Lung (tissue), 11 donors: ENCODE measurements at regions not wholly inside any gene's neighbourhood (a gene's known extent, or its start where the extent isn't known, plus 50 kb on each side); places are given as distances from the start of the nearest gene placed in this dataset.

Source experiments
- ATAC-seq: fragments of 200-7000 bp; cut with Tn5 transposase; one replicate; pipeline ENCODE4 v1.9.1; 2020; ENCODE audit warnings: moderate number of reproducible peaks; ENCODE audit not compliant: insufficient read depth, low FRiP score
- DNase-seq, 3 donors: peaks; one replicate each; pipeline ENCODE4 v3.0.0-alpha.2; 2013 to 2017
- H3K27ac ChIP-seq, 2 donors: one replicate each; pipeline ENCODE4 v1.5.1; 2013; ENCODE audit warnings: mild to moderate bottlenecking in 2 of 2, moderate library complexity in 2 of 2, control low read depth in 1 of 2, inconsistent platforms in 1 of 2, low read depth in 1 of 2, low read length in 1 of 2
- H3K27me3 ChIP-seq, 3 donors: one replicate each; pipeline ENCODE4 v1.5.1; 2013; ENCODE audit warnings: low read length in 2 of 3; ENCODE audit not compliant: control insufficient read depth in 3 of 3, insufficient read depth in 3 of 3
- H3K36me3 ChIP-seq, 4 donors: one replicate each; pipeline ENCODE4 v1.5.1; 2013; ENCODE audit warnings: low read length in 4 of 4, mild to moderate bottlenecking in 1 of 4, moderate library complexity in 1 of 4; ENCODE audit not compliant: control insufficient read depth in 4 of 4, insufficient read depth in 4 of 4
- H3K4me1 ChIP-seq, 5 donors: one replicate each; pipeline ENCODE4 v1.5.1; 2013; ENCODE audit warnings: low read length in 5 of 5, mild to moderate bottlenecking in 2 of 5, moderate library complexity in 1 of 5; ENCODE audit not compliant: control insufficient read depth in 5 of 5, insufficient read depth in 5 of 5
- H3K4me3 ChIP-seq: one replicate; pipeline ENCODE4 v1.5.1; 2013; ENCODE audit warnings: mild to moderate bottlenecking, control low read depth, moderate library complexity
- H3K9ac ChIP-seq, 2 donors: one replicate each; pipeline ENCODE4 v1.5.1; 2013; ENCODE audit warnings: low read length in 2 of 2, control low read depth in 1 of 2; ENCODE audit not compliant: insufficient read depth in 1 of 2
- H3K9me3 ChIP-seq, 4 donors: one replicate each; pipeline ENCODE4 v1.5.1; 2013; ENCODE audit warnings: low read length in 3 of 4, mild to moderate bottlenecking in 1 of 4, moderate library complexity in 1 of 4; ENCODE audit not compliant: control insufficient read depth in 4 of 4, insufficient read depth in 3 of 4
- WGBS, 2 donors: extraction: QIAGEN DNeasy Blood & Tissue Kit; methylation state at CpG; one replicate each; pipeline ENCODE4 v1.1.7; 2013; 5-methylcytosine and 5-hydroxymethylcytosine counted together
- TF ChIP-seq, protein P1 (sequence below): IDR thresholded peaks from 2 replicates; pipeline ENCODE4 v1.5.1; 2012; ENCODE audit warnings: mild to moderate bottlenecking; ENCODE audit errors: control extremely low read depth, extremely low read depth
- donor health status: control.
- donor health status: control.
- donor health status: Bipolar disorder and iron deficiency.
- donor health status: healthy.
- donor health status: DM: yes; HTN: yes; CAD: no.

DNA sequence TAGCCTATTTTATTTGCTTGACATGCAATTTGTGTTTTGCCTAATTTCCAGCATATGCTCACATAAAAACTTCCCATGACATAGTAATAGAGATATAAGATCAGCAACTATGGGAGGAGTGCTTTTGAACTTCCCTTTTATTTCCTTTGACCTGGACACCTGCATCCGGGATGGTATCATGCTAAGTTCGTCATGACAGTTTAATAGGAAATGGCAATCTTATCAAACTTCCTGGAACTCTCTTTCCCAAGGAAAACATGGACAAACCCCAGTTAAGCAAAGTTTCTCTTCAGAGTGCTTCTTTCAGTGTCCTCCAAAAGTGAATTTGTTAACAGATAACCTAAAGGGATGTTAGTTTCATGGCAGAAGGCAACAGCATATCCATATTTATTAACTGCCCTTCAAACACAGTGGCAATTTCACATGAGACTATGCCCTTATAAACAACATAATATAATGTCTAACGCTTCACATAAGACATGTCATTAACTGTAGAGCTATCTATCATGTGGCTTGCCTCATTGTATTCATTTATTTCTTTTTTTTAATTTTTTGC, 474.7 kb upstream of the SEMA3A start:
- Histone ChIP-seq H3K9ac (no peak overlapping the region), H3K4me1 (peaks cover 0 to 11% (median 3%) of the 10 kb centered on the region in 5 donors), H3K4me3 (no peak overlapping the region), H3K27me3 (no peaks in the 10 kb centered on the region), H3K9me3 (no peaks in the 10 kb centered on the region), H3K36me3 (no peaks in the 10 kb centered on the region), H3K27ac (no peak overlapping the region)
- DNase-seq (peak in 1 of 3 donors; percentile 27), ATAC-seq (no peak)
- WGBS, 2 donors = 46 to 48% methylated on average over 3 of the region's 3 CpGs
- TF ChIP-seq, protein P1, sequence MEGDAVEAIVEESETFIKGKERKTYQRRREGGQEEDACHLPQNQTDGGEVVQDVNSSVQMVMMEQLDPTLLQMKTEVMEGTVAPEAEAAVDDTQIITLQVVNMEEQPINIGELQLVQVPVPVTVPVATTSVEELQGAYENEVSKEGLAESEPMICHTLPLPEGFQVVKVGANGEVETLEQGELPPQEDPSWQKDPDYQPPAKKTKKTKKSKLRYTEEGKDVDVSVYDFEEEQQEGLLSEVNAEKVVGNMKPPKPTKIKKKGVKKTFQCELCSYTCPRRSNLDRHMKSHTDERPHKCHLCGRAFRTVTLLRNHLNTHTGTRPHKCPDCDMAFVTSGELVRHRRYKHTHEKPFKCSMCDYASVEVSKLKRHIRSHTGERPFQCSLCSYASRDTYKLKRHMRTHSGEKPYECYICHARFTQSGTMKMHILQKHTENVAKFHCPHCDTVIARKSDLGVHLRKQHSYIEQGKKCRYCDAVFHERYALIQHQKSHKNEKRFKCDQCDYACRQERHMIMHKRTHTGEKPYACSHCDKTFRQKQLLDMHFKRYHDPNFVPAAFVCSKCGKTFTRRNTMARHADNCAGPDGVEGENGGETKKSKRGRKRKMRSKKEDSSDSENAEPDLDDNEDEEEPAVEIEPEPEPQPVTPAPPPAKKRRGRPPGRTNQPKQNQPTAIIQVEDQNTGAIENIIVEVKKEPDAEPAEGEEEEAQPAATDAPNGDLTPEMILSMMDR = no peak

DNA sequence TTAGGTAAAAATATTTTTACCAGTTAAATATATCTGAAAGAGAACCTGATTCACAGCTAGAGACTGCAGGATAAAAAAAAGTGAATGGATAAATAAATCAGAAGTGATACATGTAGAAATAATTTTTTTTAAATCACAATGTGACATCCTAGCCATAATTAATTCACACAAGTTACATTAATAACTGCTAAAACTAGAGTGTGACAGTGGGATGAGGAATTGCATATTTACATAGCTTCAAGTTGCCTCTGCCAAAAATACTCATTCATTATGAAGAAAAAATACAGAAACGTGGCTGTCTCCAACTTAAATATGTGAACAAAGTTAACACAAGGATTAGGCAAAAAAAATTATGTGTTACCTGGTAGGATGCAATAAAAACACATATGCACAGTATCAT, 473.5 kb upstream of the SEMA3A start:
- DNase-seq (no peak), ATAC-seq (no peak)
- no peak overlapping the region for H3K4me3 ChIP-seq
- H3K27me3 ChIP-seq = no peaks in the 10 kb centered on the region
- 39 to 63% methylated on average over 1 of the region's 1 CpG for WGBS, 2 donors
- H3K9me3 ChIP-seq = no peaks in the 10 kb centered on the region
- H3K4me1 ChIP-seq = peaks cover 0 to 11% (median 3%) of the 10 kb centered on the region in 5 donors
- H3K36me3 ChIP-seq = no peaks in the 10 kb centered on the region
- H3K9ac ChIP-seq = no peak overlapping the region
- TF ChIP-seq, protein P1 = no peak
- no peak overlapping the region for H3K27ac ChIP-seq

DNA sequence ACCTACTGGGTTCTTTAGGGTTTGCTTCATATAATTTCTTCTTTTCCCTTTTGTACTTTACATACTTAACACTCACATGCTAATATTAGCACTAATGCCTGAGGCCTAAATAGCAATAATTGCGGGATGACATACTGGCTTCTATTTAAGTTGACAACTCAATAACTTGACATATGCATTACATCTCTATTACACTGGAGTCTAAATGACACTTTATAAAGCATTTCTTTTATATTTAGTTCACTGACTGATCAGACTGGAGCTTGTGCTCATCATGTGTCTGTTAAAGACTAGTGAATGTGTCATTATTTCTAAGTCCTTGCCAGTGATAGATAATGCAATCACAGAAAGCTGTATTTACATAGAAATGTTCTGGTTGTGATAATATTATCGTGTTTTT, 472.1 kb upstream of the SEMA3A start:
- whole genome bisulfite sequencing, 2 donors = 88 to 92% methylated on average over 2 of the region's 2 CpGs
- Histone ChIP-seq H3K27me3 (no peaks in the 10 kb centered on the region), H3K4me3 (no peak overlapping the region), H3K9me3 (no peaks in the 10 kb centered on the region), H3K27ac (no peak overlapping the region), H3K4me1 (peaks cover 0 to 11% (median 3%) of the 10 kb centered on the region in 5 donors), H3K9ac (no peak overlapping the region), H3K36me3 (no peaks in the 10 kb centered on the region)
- no peak for ATAC-seq
- no peak for DNase-seq
- TF ChIP-seq, protein P1 = no peak

DNA sequence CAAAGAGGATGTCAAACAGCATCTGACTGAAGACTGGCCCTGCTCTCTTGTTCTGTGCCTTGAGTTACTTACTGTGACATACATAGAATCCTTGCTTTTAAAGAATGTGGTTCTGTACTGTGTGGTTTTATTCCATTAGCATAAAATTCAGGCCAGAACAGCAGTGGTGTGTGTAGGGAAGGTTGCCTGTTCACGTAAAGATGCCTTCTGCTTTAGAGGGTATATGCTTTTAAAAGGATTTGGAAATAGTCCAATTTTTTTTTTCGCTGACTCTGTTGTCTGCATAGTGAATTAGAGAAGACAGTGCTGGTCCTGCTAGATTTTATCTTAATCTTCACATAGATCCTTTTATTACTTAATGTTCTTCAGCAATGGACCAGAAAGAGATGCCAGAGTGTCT, 470.8 kb upstream of the SEMA3A start:
- Histone ChIP-seq H3K27me3 (no peaks in the 10 kb centered on the region), H3K9me3 (no peaks in the 10 kb centered on the region), H3K9ac (no peak overlapping the region), H3K36me3 (no peaks in the 10 kb centered on the region), H3K4me3 (no peak overlapping the region), H3K27ac (no peak overlapping the region), H3K4me1 (peaks cover 0 to 11% (median 3%) of the 10 kb centered on the region in 5 donors)
- no peak for ATAC-seq
- TF ChIP-seq, protein P1 = no peak
- WGBS, 2 donors = 78 to 86% methylated on average over 2 of the region's 2 CpGs
- DNase-seq = peak in 2 of 3 donors; percentile 36 to 40
